ENCODE measurements at regions not wholly inside any gene's neighbourhood (a gene's known extent, or its start where the extent isn't known, plus 50 kb on each side); places are given as distances from the start of the nearest gene placed in this dataset.

- Histone ChIP-seq H4K20me1 (replicated peaks; ENCODE audit: control insufficient read depth, insufficient read depth, low read length) (no peaks in the 10 kb centered on the region), H3K9me1 (ENCODE audit: control insufficient read depth, insufficient read depth, low read length) (no peaks in the 10 kb centered on the region), H3K79me2 (ENCODE audit: control insufficient read depth, insufficient read depth, low read length) (no peaks in the 10 kb centered on the region), H3K9me3 (replicated peaks; ENCODE audit: control insufficient read depth, insufficient read depth, low read depth, low read length) (no peaks in the 10 kb centered on the region), H3K4me2 (ENCODE audit: insufficient read depth, low read length) (no peak overlapping the region), H3K9ac (ENCODE audit: insufficient read depth in 1 of 2, low read depth in 2 of 2, low read length in 2 of 2) (no peak overlapping the region), H3K36me3 (ENCODE audit: control insufficient read depth, insufficient read depth, low read length) (no peaks in the 10 kb centered on the region), H3K4me1 (replicated peaks in 1 of 2; ENCODE audit: control insufficient read depth in 2 of 2, insufficient read depth in 2 of 2, low read length in 2 of 2) (no peaks in the 10 kb centered on the region), H3K27me3 (ENCODE audit: control insufficient read depth in 2 of 2, insufficient read depth in 2 of 2, low read length in 2 of 2) (no peaks in the 10 kb centered on the region), H2AFZ (ENCODE audit: low read depth, low read length) (no peak overlapping the region), H3K27ac (ENCODE audit: extremely low read depth, low read depth, low read length) (no peak overlapping the region), H3K4me3 (no peak overlapping the region)
- in situ Hi-C loops (cut with MboI): no loop called here
- TF ChIP-seq SMAD1 (IDR thresholded peaks at IDR 0.05; ENCODE audit: low read depth, low read length, partially characterized antibody) (no peak), CREM (IDR thresholded peaks at IDR 0.05; ENCODE audit: low read depth) (no peak), ZNF184 (CRISPR knock-in tag; IDR thresholded peaks at IDR 0.05) (no peak), NELFE (IDR thresholded peaks at IDR 0.05; ENCODE audit: insufficient read depth, insufficient read length) (no peak), CSDE1 (IDR thresholded peaks at IDR 0.05) (no peak), ZNF165 (CRISPR knock-in tag; IDR thresholded peaks at IDR 0.05; ENCODE audit: borderline replicate concordance) (no peak), ZNF512 (tag; IDR thresholded peaks at IDR 0.05) (no peak), FOXA1 (IDR thresholded peaks at IDR 0.05; ENCODE audit: borderline replicate concordance) (no peak), ZNF224 (CRISPR knock-in tag; IDR thresholded peaks at IDR 0.05) (no peak), EP400 (IDR thresholded peaks at IDR 0.05) (no peak), DDX20 (tag; IDR thresholded peaks at IDR 0.05; ENCODE audit: low read depth) (no peak), ZNF316 (IDR thresholded peaks at IDR 0.05) (no peak), TRIM25 (IDR thresholded peaks at IDR 0.05; ENCODE audit: borderline replicate concordance) (no peak), GTF2A2 (tag; IDR thresholded peaks at IDR 0.05) (no peak), ZNF511 (CRISPR knock-in tag; IDR thresholded peaks at IDR 0.05) (no peak), JUND (IDR thresholded peaks at IDR 0.05; ENCODE audit: borderline replicate concordance, low read depth, low read length) (no peak), JUND (tag; IDR thresholded peaks at IDR 0.05; ENCODE audit: borderline replicate concordance, low read depth, low read length) (no peak), PRDM10 (IDR thresholded peaks at IDR 0.05; ENCODE audit: partially characterized antibody) (no peak)
- BruUV-seq (replicated peaks): no TSS peak
- no peak for FAIRE-seq
- ChIA-PET POLR2A (no interaction called here), CTCF (ENCODE audit: low intra/inter-chr PET ratio) (no interaction called here)
- intact Hi-C loops (cut with micrococcal nuclease): no loop called here
- ATAC-seq: no peak
- DNase-seq (ENCODE audit: extremely low read depth in 1 of 4, low spot score in 3 of 4): no peak
- 0% methylated on average over 1 of the region's 1 CpG for WGBS (ENCODE audit: insufficient coverage, low coverage, missing lambda C conversion rate)
Measured at GRCh38 chr4:106852426-106852825, 183.7 kb downstream of the DKK2 start.
